Tibial nerve (tissue), 4 donors: ENCODE measurements at regions not wholly inside any gene's neighbourhood (a gene's known extent, or its start where the extent isn't known, plus 50 kb on each side); places are given as distances from the start of the nearest gene placed in this dataset.

ENCODE experiments used
- DNase-seq, 2 donors: peaks; one replicate each; pipeline ENCODE4 v3.0.0-alpha.2; 2019; ENCODE audit warnings: low spot score in 2 of 2
- H3K27ac ChIP-seq, 4 donors: fragments of 200-600 bp; sonication (generic) in 3 of 4; one replicate each; pipeline ENCODE4 v1.5.1; 2017 to 2019; ENCODE audit warnings: mild to moderate bottlenecking in 1 of 4
- H3K27me3 ChIP-seq, 2 donors: fragments of 200-600 bp; sonication (generic) in 1 of 2; one replicate each; pipeline versions ENCODE4 v1.5.1 to v1.6.0; 2017 to 2019
- H3K36me3 ChIP-seq, 3 donors: fragments of 200-600 bp; sonication (generic); one replicate each; pipeline ENCODE4 v1.5.1; 2018 to 2019
- H3K4me1 ChIP-seq, 4 donors: fragments of 200-600 bp; sonication (generic) in 3 of 4; one replicate each; pipeline ENCODE4 v1.5.1; 2017 to 2019
- H3K4me3 ChIP-seq, 4 donors: fragments of 200-600 bp; sonication (generic) in 3 of 4; one replicate each; pipeline ENCODE4 v1.5.1; 2017 to 2019; ENCODE audit warnings: mild to moderate bottlenecking in 1 of 4, moderate library complexity in 1 of 4
- H3K9me3 ChIP-seq, 4 donors: fragments of 200-600 bp; sonication (generic) in 3 of 4; one replicate each; pipeline ENCODE4 v1.5.1; 2017 to 2019
- EP300 ChIP-seq, 2 donors: sonication (generic); formaldehyde crosslinking; IDR thresholded peaks; one replicate each; pipeline ENCODE4 v1.6.1; 2017; ENCODE audit warnings: antibody characterized with exemption in 2 of 2, mild to moderate bottlenecking in 1 of 2
- POLR2A ChIP-seq, 2 donors: fragments of 450-650 bp; IDR thresholded peaks; one replicate each; pipeline ENCODE4 v1.6.1; 2017; ENCODE audit warnings: antibody characterized with exemption in 2 of 2, mild to moderate bottlenecking in 2 of 2, moderate library complexity in 2 of 2
- WGBS, 2 donors: methylation state at CpG; one replicate each; pipeline ENCODE4 v1.1.5; 2018; 5-methylcytosine and 5-hydroxymethylcytosine counted together
- TF ChIP-seq, protein P1 (sequence below), 5 experiments: fragments of 200-600 bp in 3 of 5; fragments of 450-650 bp in 2 of 5; sonication (generic) in 3 of 5; IDR thresholded peaks; one replicate each; pipeline ENCODE4 v1.5.1; 2016 to 2019; ENCODE audit warnings: antibody characterized with exemption in 5 of 5, mild to moderate bottlenecking in 3 of 5, moderate library complexity in 2 of 5

DNA sequence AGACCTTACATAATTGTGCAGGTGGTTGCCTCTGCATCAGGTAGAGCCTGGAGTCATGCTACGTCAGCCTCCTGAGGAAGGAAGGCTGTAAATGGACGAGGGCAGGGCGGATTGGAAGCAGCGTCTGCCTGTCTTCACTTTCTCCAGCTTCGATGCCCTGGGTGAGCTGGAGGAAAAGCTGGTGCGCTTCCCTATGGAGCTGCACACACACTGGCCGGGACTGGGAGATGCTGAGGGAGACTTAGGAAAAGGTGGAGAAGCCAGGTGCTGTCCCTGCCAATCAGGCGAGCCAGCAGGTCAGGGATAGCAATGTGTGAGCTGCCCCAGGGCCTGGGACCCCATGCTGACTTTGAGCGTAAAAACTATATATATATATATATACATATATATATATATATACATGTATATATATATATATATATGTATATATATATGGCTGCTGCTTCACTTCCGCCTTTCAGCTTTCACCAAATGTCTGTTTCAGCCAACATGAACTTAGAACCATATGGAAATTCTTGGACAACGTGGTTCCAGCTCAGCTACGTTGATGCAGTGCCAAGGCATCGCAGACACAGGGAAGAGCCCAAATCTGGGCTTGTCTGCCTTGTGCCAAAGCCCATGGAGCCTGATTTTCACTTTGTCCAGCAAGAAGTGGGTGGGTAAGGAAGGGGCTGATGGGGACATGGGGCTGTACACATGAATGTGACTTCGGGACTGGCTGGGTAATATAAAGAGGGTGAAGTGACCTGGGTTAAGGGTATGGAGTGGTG is 71.5 kb upstream of the NKD1 start:
- Histone ChIP-seq H3K36me3 (no peaks in the 10 kb centered on the region), H3K27me3 (no peaks in the 10 kb centered on the region), H3K4me3 (no peak overlapping the region), H3K9me3 (peaks cover 0 to under 1% (median 0%) of the 10 kb centered on the region in 4 donors), H3K4me1 (no peaks in the 10 kb centered on the region), H3K27ac (no peak overlapping the region)
- TF ChIP-seq, protein P1, sequence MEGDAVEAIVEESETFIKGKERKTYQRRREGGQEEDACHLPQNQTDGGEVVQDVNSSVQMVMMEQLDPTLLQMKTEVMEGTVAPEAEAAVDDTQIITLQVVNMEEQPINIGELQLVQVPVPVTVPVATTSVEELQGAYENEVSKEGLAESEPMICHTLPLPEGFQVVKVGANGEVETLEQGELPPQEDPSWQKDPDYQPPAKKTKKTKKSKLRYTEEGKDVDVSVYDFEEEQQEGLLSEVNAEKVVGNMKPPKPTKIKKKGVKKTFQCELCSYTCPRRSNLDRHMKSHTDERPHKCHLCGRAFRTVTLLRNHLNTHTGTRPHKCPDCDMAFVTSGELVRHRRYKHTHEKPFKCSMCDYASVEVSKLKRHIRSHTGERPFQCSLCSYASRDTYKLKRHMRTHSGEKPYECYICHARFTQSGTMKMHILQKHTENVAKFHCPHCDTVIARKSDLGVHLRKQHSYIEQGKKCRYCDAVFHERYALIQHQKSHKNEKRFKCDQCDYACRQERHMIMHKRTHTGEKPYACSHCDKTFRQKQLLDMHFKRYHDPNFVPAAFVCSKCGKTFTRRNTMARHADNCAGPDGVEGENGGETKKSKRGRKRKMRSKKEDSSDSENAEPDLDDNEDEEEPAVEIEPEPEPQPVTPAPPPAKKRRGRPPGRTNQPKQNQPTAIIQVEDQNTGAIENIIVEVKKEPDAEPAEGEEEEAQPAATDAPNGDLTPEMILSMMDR (IDR thresholded peaks at IDR 0.05), result no peak
- TF ChIP-seq EP300 (IDR thresholded peaks at IDR 0.05), result no peak
- no peak for DNase-seq
- 79 to 81% methylated on average over 14 of the region's 14 CpGs for WGBS, 2 donors

DNA sequence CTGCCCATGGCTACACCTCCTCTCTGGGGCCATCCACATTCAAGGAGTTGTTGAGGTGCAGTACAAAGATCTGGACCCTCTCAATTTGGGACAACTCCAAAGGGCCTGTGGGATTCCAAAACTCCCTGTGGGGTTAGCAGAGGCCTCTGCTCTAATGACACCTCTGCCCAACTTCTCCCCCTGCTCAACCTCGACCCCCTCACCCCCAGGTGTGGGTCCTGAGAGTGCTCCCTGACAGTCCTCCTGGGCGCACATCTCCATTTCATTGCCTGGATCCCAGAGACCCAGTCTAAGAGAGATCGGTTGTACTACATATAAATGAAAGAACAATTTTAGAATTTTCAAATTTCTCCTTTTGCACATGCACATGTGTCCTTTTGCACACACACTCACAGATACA is 73.0 kb upstream of the NKD1 start:
- peaks cover 0 to 11% (median 2%) of the 10 kb centered on the region in 4 donors for H3K9me3 ChIP-seq
- WGBS, 2 donors, result 68 to 81% methylated on average over 3 of the region's 3 CpGs
- no peaks in the 10 kb centered on the region for H3K27me3 ChIP-seq
- no peak overlapping the region for H3K4me3 ChIP-seq
- TF ChIP-seq, protein P1 (IDR thresholded peaks at IDR 0.05), result no peak
- TF ChIP-seq POLR2A (IDR thresholded peaks at IDR 0.05) (no peak), EP300 (IDR thresholded peaks at IDR 0.05) (no peak)
- H3K27ac ChIP-seq, result no peak overlapping the region
- no peaks in the 10 kb centered on the region for H3K36me3 ChIP-seq
- DNase-seq, result no peak
- H3K4me1 ChIP-seq, result no peaks in the 10 kb centered on the region

DNA sequence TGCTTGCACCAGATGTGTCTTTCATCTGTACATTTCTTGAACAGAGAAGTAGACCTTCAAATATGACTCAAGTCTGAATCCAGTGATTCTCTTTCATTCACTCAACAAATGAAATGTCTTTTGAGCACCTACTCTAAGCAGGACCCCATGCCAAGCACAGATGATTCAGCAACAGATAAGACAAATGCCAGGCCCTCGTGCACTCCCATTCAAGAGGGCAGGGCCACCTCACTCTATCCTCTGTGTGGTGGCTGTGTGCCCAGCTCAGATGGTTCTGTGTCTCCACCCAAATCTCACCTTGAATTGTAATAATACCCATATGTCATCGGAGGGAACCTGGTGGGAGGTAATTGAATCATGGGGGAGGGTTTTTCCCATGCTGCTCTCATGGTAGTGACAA is 74.1 kb upstream of the NKD1 start:
- Histone ChIP-seq H3K27me3 (peaks cover 0 to 9% of the 10 kb centered on the region in 2 donors), H3K36me3 (no peaks in the 10 kb centered on the region), H3K27ac (no peak overlapping the region), H3K9me3 (peaks cover 0 to 11% (median 2%) of the 10 kb centered on the region in 4 donors), H3K4me3 (no peak overlapping the region), H3K4me1 (no peaks in the 10 kb centered on the region)
- WGBS, 2 donors, result 62 to 67% methylated on average over 2 of the region's 2 CpGs
- no peak for DNase-seq
- no peak for TF ChIP-seq EP300 (IDR thresholded peaks at IDR 0.05)
- no peak for TF ChIP-seq POLR2A (IDR thresholded peaks at IDR 0.05)
- TF ChIP-seq, protein P1 (IDR thresholded peaks at IDR 0.05), result no peak

DNA sequence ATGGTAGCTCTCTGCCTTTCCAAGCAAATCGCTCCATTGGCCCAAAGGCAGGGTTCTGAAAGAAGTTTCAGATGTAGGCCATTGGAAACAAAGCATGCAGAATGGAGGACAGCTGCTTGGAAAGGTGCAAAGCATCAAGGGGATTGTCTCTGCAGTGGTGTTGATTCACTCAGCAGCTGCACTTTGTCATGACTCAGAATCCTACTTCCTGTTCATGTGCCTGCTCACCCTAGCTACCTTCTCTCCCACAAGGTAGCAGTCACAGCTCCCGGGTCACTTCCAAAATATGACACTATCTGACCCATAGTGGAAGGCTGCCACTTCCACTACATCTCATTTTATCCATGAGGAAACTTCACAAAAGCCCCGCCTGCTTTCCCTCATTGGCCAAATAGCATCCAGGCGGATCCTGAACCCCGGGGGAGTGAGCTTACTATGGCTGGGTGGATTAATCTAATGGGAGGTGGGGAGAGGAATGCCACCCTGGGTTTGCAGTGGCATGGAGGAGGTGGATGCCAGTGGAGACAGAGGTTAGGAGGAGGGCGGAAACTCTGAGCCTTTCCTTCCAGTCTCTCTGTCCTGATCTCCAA is 74.7 kb upstream of the NKD1 start:
- Histone ChIP-seq H3K27me3 (peaks cover 0 to 16% of the 10 kb centered on the region in 2 donors), H3K9me3 (peaks cover 0 to 11% (median 2%) of the 10 kb centered on the region in 4 donors), H3K36me3 (no peaks in the 10 kb centered on the region), H3K4me1 (peaks cover 0 to 2% (median 0%) of the 10 kb centered on the region in 4 donors), H3K4me3 (no peak overlapping the region), H3K27ac (no peak overlapping the region)
- DNase-seq, result no peak
- WGBS, 2 donors, result 73 to 77% methylated on average over 6 of the region's 6 CpGs
- TF ChIP-seq EP300 (IDR thresholded peaks at IDR 0.05) (no peak), POLR2A (IDR thresholded peaks at IDR 0.05) (no peak)
- TF ChIP-seq, protein P1 (IDR thresholded peaks at IDR 0.05), result no peak

DNA sequence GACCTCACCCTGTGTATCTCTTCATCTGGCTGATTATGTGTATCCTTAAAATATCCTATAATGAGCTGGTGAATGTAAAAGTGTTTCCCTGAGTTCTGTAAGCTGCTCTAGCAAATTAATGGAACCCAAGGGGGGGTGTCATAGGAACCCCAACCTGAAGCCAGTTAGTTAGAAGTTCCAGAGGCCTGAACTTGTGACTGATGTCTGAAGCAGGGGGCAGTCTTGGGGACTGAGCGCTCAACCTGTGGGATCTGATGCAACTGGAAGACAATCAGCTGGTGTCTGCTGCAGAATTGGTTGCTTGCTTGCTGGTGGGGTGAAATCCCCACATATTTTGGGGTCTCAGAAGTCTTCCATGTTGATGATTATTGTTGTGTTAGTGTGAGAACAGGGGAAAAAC is 75.7 kb upstream of the NKD1 start:
- no peak for TF ChIP-seq EP300 (IDR thresholded peaks at IDR 0.05)
- TF ChIP-seq POLR2A (IDR thresholded peaks at IDR 0.05), result no peak
- TF ChIP-seq, protein P1 (IDR thresholded peaks at IDR 0.05), result no peak
- DNase-seq, result no peak
- no peaks in the 10 kb centered on the region for H3K36me3 ChIP-seq
- H3K27ac ChIP-seq, result no peak overlapping the region
- peaks cover 0 to 11% (median 0%) of the 10 kb centered on the region in 4 donors for H3K4me1 ChIP-seq
- H3K9me3 ChIP-seq, result peaks cover 0 to 11% (median 2%) of the 10 kb centered on the region in 4 donors
- no peak overlapping the region for H3K4me3 ChIP-seq
- WGBS, 2 donors, result 93 to 94% methylated on average over 1 of the region's 1 CpG
- H3K27me3 ChIP-seq, result peaks cover 0 to 24% of the 10 kb centered on the region in 2 donors
